H1 (cell line): ENCODE measurements at regions not wholly inside any gene's neighbourhood (a gene's known extent, or its start where the extent isn't known, plus 50 kb on each side); places are given as distances from the start of the nearest gene placed in this dataset.

Source experiments
- CTCF ChIA-PET: fragments of 300-600 bp; sonication (Branson Sonifier 250); formaldehyde crosslinking; loops from one replicate; lab custom pipeline; 2021; ENCODE audit not compliant: partially characterized antibody; lab: Charles Lee
- POLR2A ChIA-PET: fragments of 300-600 bp; sonication (Branson Sonifier 250); formaldehyde crosslinking; loops from one replicate; lab custom pipeline; 2021; ENCODE audit warnings: inconsistent platforms; ENCODE audit not compliant: partially characterized antibody; lab: Charles Lee
- DNase-seq, 2 experiments: peaks; one replicate each; pipeline versions ENCODE4 v3.0.0 to v3.0.0-alpha.2; 2010 to 2022; ENCODE audit warnings: low spot score in 2 of 2, low read depth in 1 of 2, mixed read lengths in 1 of 2
- FAIRE-seq: peaks from 2 replicates; lab custom pipeline; 2011; peaks lifted over from hg19 to GRCh38; lab: Jason Lieb, UNC
- H2AFZ ChIP-seq: 2 replicates; pipeline ENCODE4 v1.8.1; 2012; ENCODE audit warnings: low read length, inconsistent platforms
- H2AK5ac ChIP-seq: 2 replicates; pipeline ENCODE4 v1.6.1; 2013; ENCODE audit warnings: low read depth, low read length
- H2BK120ac ChIP-seq: replicated peaks from 2 replicates; pipeline ENCODE3; 2013; ENCODE audit warnings: low read depth, low read length, inconsistent platforms
- H2BK12ac ChIP-seq: 2 replicates; pipeline ENCODE4 v1.6.1; 2013; ENCODE audit warnings: low read depth, low read length
- H2BK15ac ChIP-seq: 2 replicates; pipeline ENCODE4 v1.6.1; 2013; ENCODE audit warnings: low read length
- H2BK20ac ChIP-seq: 2 replicates; pipeline ENCODE4 v1.6.1; 2013; ENCODE audit warnings: low read length
- H2BK5ac ChIP-seq: 2 replicates; pipeline ENCODE4 v1.6.1; 2013; ENCODE audit warnings: low read depth, low read length
- H3K14ac ChIP-seq: 2 replicates; pipeline ENCODE4 v1.6.1; 2013; ENCODE audit warnings: inconsistent platforms; ENCODE audit not compliant: insufficient read length
- H3K18ac ChIP-seq: 2 replicates; pipeline ENCODE4 v1.6.1; 2013; ENCODE audit warnings: low read length; ENCODE audit errors: extremely low read depth
- H3K23ac ChIP-seq: 2 replicates; pipeline ENCODE4 v1.6.1; 2013; ENCODE audit warnings: inconsistent platforms; ENCODE audit not compliant: insufficient read length
- H3K23me2 ChIP-seq: 2 replicates; pipeline ENCODE4 v1.6.1; 2013; ENCODE audit warnings: low read depth, low read length
- H3K27ac ChIP-seq: 2 replicates; pipeline ENCODE4 v1.6.1; 2011; ENCODE audit warnings: low read depth, low read length, inconsistent platforms
- H3K27me3 ChIP-seq, 4 experiments: replicated peaks in 1 of 4; 1 replicate in 1 of 4; 2 replicates in 3 of 4; pipeline versions ENCODE4 v1.6.1 to v1.8.1; 2011 to 2013; ENCODE audit warnings: low read length in 3 of 4, mild to moderate bottlenecking in 3 of 4, inconsistent platforms in 2 of 4, mixed read lengths in 2 of 4, moderate library complexity in 1 of 4; ENCODE audit not compliant: control insufficient read depth in 3 of 4, insufficient read depth in 3 of 4; ENCODE audit errors: extremely low read depth in 1 of 4
- H3K36me3 ChIP-seq, 4 experiments: 2 replicates each; pipeline versions ENCODE4 v1.6.1 to v1.8.1; 2011 to 2013; ENCODE audit warnings: mild to moderate bottlenecking in 4 of 4, low read length in 3 of 4, moderate library complexity in 2 of 4, control low read depth in 1 of 4, inconsistent platforms in 1 of 4; ENCODE audit not compliant: insufficient read depth in 4 of 4, control insufficient read depth in 2 of 4
- H3K4ac ChIP-seq: replicated peaks from 2 replicates; pipeline ENCODE3; 2013; ENCODE audit warnings: low read length, low read depth, mixed read lengths, inconsistent platforms; ENCODE audit not compliant: insufficient read length
- H3K4me1 ChIP-seq, 4 experiments: replicated peaks in 1 of 4; 1 replicate in 1 of 4; 2 replicates in 3 of 4; pipeline versions ENCODE4 v1.6.1 to v1.8.1; 2011 to 2013; ENCODE audit warnings: low read length in 3 of 4, inconsistent platforms in 2 of 4, mixed read lengths in 1 of 4; ENCODE audit not compliant: insufficient read depth in 4 of 4, control insufficient read depth in 3 of 4
- H3K4me2 ChIP-seq, 2 experiments: 2 replicates each; pipeline versions ENCODE4 v1.6.1 to v1.8.1; 2011 to 2013; ENCODE audit warnings: low read depth in 2 of 2, low read length in 2 of 2, control low read depth in 1 of 2, inconsistent platforms in 1 of 2, mild to moderate bottlenecking in 1 of 2; ENCODE audit not compliant: insufficient read depth in 1 of 2
- H3K4me3 ChIP-seq, 4 experiments: fragments of 200-600, 300-600 bp in 1 of 4; sonication (generic), shearing (Covaris generic), sonication (Bioruptor Twin) in 1 of 4; 2 replicates each; pipeline versions ENCODE4 v1.5.1 to v1.8.1; 2011 to 2016; ENCODE audit warnings: low read length in 4 of 4, low read depth in 3 of 4, control low read depth in 2 of 4, inconsistent platforms in 2 of 4, mild to moderate bottlenecking in 2 of 4, mixed read lengths in 1 of 4, moderate library complexity in 1 of 4; ENCODE audit not compliant: insufficient read depth in 2 of 4; ENCODE audit errors: extremely low read depth in 1 of 4
- H3K56ac ChIP-seq: replicated peaks from 2 replicates; pipeline ENCODE3; 2013; ENCODE audit warnings: low read depth, mild to moderate bottlenecking, mixed read lengths, low read length, inconsistent platforms; ENCODE audit not compliant: insufficient read length
- H3K79me1 ChIP-seq: 2 replicates; pipeline ENCODE4 v1.6.1; 2013; ENCODE audit warnings: low read depth, low read length, control low read depth
- H3K79me2 ChIP-seq, 2 experiments: 2 replicates each; pipeline versions ENCODE4 v1.6.1 to v1.8.1; 2012 to 2013; ENCODE audit warnings: low read length in 2 of 2, mild to moderate bottlenecking in 2 of 2, inconsistent platforms in 1 of 2; ENCODE audit not compliant: insufficient read depth in 2 of 2, control insufficient read depth in 1 of 2
- H3K9ac ChIP-seq, 4 experiments: replicated peaks in 1 of 4; 1 replicate in 1 of 4; 2 replicates in 3 of 4; pipeline versions ENCODE4 v1.6.1 to v1.8.1; 2011 to 2013; ENCODE audit warnings: low read depth in 3 of 4, low read length in 3 of 4, control low read depth in 2 of 4, mild to moderate bottlenecking in 2 of 4, moderate library complexity in 2 of 4, inconsistent platforms in 1 of 4; ENCODE audit errors: extremely low read depth in 1 of 4
- H3K9me3 ChIP-seq, 2 experiments: 2 replicates each; pipeline versions ENCODE4 v1.6.1 to v1.8.1; 2012 to 2013; ENCODE audit warnings: mild to moderate bottlenecking in 2 of 2, moderate library complexity in 2 of 2, control low read depth in 1 of 2, inconsistent platforms in 1 of 2, low read depth in 1 of 2, low read length in 1 of 2, mixed read lengths in 1 of 2; ENCODE audit not compliant: insufficient read depth in 2 of 2
- H4K20me1 ChIP-seq, 2 experiments: replicated peaks in 1 of 2; 2 replicates each; pipeline versions ENCODE3 to v1.8.1; 2011 to 2013; ENCODE audit warnings: inconsistent platforms in 2 of 2, low read length in 2 of 2, mild to moderate bottlenecking in 1 of 2; ENCODE audit not compliant: insufficient read depth in 2 of 2, control insufficient read depth in 1 of 2
- H4K5ac ChIP-seq: 2 replicates; pipeline ENCODE4 v1.6.1; 2013; ENCODE audit warnings: low read length, low read depth, mixed read lengths, inconsistent platforms; ENCODE audit not compliant: insufficient read length
- H4K8ac ChIP-seq: 2 replicates; pipeline ENCODE4 v1.8.0; 2013; ENCODE audit warnings: mild to moderate bottlenecking, moderate library complexity, low read length, inconsistent platforms; ENCODE audit not compliant: insufficient read depth; ENCODE audit errors: extremely low read depth
- H4K91ac ChIP-seq: replicated peaks from 2 replicates; pipeline ENCODE3; 2013; ENCODE audit warnings: low read length, mixed read lengths, inconsistent platforms; ENCODE audit not compliant: insufficient read length
- ASH2L ChIP-seq: fragments of 200-600, 300-600 bp; sonication (generic); IDR thresholded peaks from one replicate; pipeline ENCODE4 v1.7.1; 2017; ENCODE audit warnings: low read length
- BACH1 ChIP-seq: IDR thresholded peaks from 2 replicates; pipeline ENCODE4 v1.6.1; 2012; ENCODE audit warnings: low read length, improper control_type of control experiment
- CHD1 ChIP-seq: IDR thresholded peaks from 2 replicates; pipeline ENCODE4 v1.6.1; 2012; ENCODE audit warnings: low read depth, low read length, improper control_type of control experiment
- CTBP2 ChIP-seq: IDR thresholded peaks from 2 replicates; pipeline ENCODE4 v1.7.0; 2011; ENCODE audit warnings: borderline replicate concordance, mild to moderate bottlenecking, moderate library complexity, mixed read lengths, low read length; ENCODE audit not compliant: insufficient read depth, insufficient read length
- EGR1 ChIP-seq: IDR thresholded peaks from 2 replicates; pipeline ENCODE4 v1.6.1; 2011; ENCODE audit warnings: low read depth, low read length, borderline replicate concordance
- GABPA ChIP-seq: IDR thresholded peaks from 2 replicates; pipeline ENCODE4 v1.6.1; 2011; ENCODE audit warnings: mild to moderate bottlenecking, low read length, moderate library complexity, borderline replicate concordance; ENCODE audit not compliant: insufficient read depth
- NANOG ChIP-seq: IDR thresholded peaks from 2 replicates; pipeline ENCODE4 v1.6.1; 2011; ENCODE audit warnings: low read length, low read depth, mild to moderate bottlenecking, inconsistent platforms; ENCODE audit not compliant: insufficient read depth, poor library complexity, severe bottlenecking
- POLR2A ChIP-seq, 2 experiments: IDR thresholded peaks; 1 replicate in 1 of 2; 2 replicates in 1 of 2; pipeline ENCODE4 v1.6.1; 2011; ENCODE audit warnings: low read depth in 2 of 2, low read length in 2 of 2, mild to moderate bottlenecking in 2 of 2; ENCODE audit errors: control extremely low read depth in 1 of 2
- RXRA ChIP-seq: IDR thresholded peaks from 2 replicates; pipeline ENCODE4 v1.6.1; 2011; ENCODE audit warnings: low read depth, mild to moderate bottlenecking, low read length, moderate library complexity; ENCODE audit not compliant: insufficient read depth
- TCF12 ChIP-seq: IDR thresholded peaks from 2 replicates; pipeline ENCODE4 v1.6.1; 2011; ENCODE audit warnings: low read depth, mild to moderate bottlenecking, low read length
- WGBS, 2 experiments: shearing (Covaris generic) in 1 of 2; methylation state at CpG; one replicate each; pipeline versions ENCODE4 v1.1.6 to v1.1.7; 2013 to 2015; ENCODE audit warnings: low lambda C conversion rate in 2 of 2, mixed read lengths in 2 of 2, inconsistent platforms in 1 of 2, low coverage in 1 of 2, missing lambda C conversion rate in 1 of 2; ENCODE audit not compliant: insufficient replicate concordance in 2 of 2, insufficient coverage in 1 of 2, insufficient read length in 1 of 2; ENCODE audit errors: extremely low coverage in 1 of 2, missing lambda C conversion rate in 1 of 2; 5-methylcytosine and 5-hydroxymethylcytosine counted together
- TF ChIP-seq, protein P1 (sequence below), 3 experiments: IDR thresholded peaks; 1 replicate in 2 of 3; 2 replicates in 1 of 3; pipeline versions ENCODE4 v1.5.1 to v1.6.1; 2011; ENCODE audit warnings: low read length in 3 of 3, mild to moderate bottlenecking in 3 of 3, inconsistent platforms in 2 of 3, low read depth in 1 of 3, moderate library complexity in 1 of 3; ENCODE audit not compliant: insufficient read depth in 1 of 3; ENCODE audit errors: control extremely low read depth in 1 of 3

DNA sequence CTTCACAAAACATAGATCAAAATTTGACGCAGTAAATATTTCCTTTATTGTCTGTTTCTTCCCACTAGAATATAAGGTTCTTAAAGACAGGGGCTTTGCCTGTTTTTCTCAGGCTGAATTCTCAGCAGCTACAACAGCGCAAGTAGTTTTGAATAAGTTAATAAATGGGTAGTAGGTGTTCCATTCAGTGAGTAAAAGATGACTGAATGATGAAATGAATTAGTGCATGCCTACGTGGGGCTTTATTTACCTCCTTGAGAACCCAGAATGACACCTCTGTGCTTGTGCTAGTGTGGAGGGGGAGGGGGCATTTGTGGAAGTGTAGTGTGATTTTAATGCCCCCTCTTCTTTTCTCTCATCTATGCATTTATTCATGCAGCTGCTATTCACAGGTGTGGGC lies 278.9 kb downstream of the FBXW7 start:
- CTCF ChIA-PET = interaction anchor here (0.7 kb wide), 1 partner anchor 11 kb away, joined by 3 read pairs; no protein-coding TSS in a partner anchor

More for the DNA sequence above, 278.9 kb downstream of the FBXW7 start:
- Histone ChIP-seq H3K79me1 (no peaks in the 10 kb centered on the region), H3K36me3 (no peaks in the 10 kb centered on the region), H3K23ac (no peak overlapping the region), H3K23me2 (no peaks in the 10 kb centered on the region), H3K18ac (no peak overlapping the region), H2BK20ac (no peak overlapping the region), H3K14ac (no peak overlapping the region), H3K9ac (no peak overlapping the region), H2BK12ac (no peak overlapping the region; the same call in 1 of the 2 replicates), H2BK15ac (0 out of 2 replicates have a peak overlapping the region, but pooled peaks have one; percentile 38), H2BK120ac (no peak overlapping the region), H3K4me1 (peaks cover 0 to 8% (median 3%) of the 10 kb centered on the region in 4 experiments; a peak in 3 of 7 replicates), H2AK5ac (no peak overlapping the region), H3K79me2 (no peaks in the 10 kb centered on the region), H4K8ac (no peak overlapping the region), H4K5ac (no peak overlapping the region), H3K27ac (no peak overlapping the region), H3K27me3 (no peaks in the 10 kb centered on the region), H2AFZ (no peak overlapping the region), H3K56ac (no peak overlapping the region), H3K4me2 (no peak overlapping the region), H4K20me1 (no peaks in the 10 kb centered on the region), H3K4ac (no peak overlapping the region), H2BK5ac (peak overlapping the region; percentile 20; the same call in 1 of the 2 replicates), H4K91ac (no peak overlapping the region), H3K4me3 (no peak overlapping the region), H3K9me3 (peaks cover 0 to 6% of the 10 kb centered on the region in 2 experiments; a peak in 1 of 4 replicates)
- 94% methylated on average over 3 of the region's 3 CpGs; no CpG with 5 or more reads in 1 of the 2 experiments for WGBS, 2 experiments
- DNase-seq (no peak), FAIRE-seq (no peak)
- POLR2A ChIA-PET = no interaction called here
- TF ChIP-seq POLR2A (IDR thresholded peaks at IDR 0.05; ENCODE audit: control extremely low read depth in 1 of 2, low read depth in 2 of 2, low read length in 2 of 2) = no peak
- no peak for TF ChIP-seq NANOG
- TF ChIP-seq CTBP2 = no peak
- no peak for TF ChIP-seq CHD1
- TF ChIP-seq EGR1 = no peak
- TF ChIP-seq, protein P1, sequence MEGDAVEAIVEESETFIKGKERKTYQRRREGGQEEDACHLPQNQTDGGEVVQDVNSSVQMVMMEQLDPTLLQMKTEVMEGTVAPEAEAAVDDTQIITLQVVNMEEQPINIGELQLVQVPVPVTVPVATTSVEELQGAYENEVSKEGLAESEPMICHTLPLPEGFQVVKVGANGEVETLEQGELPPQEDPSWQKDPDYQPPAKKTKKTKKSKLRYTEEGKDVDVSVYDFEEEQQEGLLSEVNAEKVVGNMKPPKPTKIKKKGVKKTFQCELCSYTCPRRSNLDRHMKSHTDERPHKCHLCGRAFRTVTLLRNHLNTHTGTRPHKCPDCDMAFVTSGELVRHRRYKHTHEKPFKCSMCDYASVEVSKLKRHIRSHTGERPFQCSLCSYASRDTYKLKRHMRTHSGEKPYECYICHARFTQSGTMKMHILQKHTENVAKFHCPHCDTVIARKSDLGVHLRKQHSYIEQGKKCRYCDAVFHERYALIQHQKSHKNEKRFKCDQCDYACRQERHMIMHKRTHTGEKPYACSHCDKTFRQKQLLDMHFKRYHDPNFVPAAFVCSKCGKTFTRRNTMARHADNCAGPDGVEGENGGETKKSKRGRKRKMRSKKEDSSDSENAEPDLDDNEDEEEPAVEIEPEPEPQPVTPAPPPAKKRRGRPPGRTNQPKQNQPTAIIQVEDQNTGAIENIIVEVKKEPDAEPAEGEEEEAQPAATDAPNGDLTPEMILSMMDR (IDR thresholded peaks at IDR 0.05; ENCODE audit: control extremely low read depth in 1 of 3, insufficient read depth in 1 of 3, low read depth in 1 of 3, low read length in 3 of 3) = no peak
- TF ChIP-seq BACH1 = no peak
- no peak for TF ChIP-seq GABPA
- no peak for TF ChIP-seq RXRA
- TF ChIP-seq TCF12 = no peak
- no peak for TF ChIP-seq ASH2L
